ENCODE measurements at regions not wholly inside any gene's neighbourhood (a gene's known extent, or its start where the extent isn't known, plus 50 kb on each side); places are given as distances from the start of the nearest gene placed in this dataset.

DNA sequence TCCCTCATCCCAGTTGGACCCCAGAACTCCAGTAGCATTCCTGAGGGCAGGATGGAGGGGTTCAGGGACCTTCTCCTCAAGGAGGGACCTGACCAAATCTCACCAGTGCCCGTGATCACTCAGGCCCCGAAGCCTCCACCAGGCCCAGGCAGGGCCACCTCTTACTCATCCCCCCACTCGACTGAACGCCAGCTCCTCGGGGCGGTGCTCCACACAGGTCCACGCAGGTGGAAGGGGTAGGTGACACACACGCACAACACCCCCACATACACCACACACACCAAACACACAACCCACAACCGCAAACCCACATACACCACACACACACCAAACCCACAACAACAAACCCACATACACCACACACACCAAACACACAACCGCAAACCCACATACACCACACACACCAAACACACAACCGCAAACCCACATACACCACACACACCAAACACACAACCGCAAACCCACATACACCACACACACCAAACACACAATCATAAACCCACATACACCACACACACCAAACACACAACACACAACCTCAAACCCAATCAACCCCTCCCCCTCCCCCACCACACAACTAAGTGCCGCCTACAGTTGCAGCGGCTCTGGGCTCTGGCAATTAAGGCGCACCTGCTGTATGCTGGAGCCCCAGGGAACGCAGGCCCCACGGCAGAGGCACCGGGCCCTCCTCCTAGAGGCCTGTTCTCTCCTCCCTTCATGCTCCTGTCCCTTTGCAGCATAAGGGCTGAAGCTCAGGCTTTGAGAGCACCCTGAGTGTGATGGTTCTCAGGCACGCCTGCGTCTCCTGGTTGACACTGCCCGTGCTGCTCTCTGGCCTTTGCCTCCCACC is 1318.1 kb downstream of the TBC1D22A start:
- TF ChIP-seq, protein P1, sequence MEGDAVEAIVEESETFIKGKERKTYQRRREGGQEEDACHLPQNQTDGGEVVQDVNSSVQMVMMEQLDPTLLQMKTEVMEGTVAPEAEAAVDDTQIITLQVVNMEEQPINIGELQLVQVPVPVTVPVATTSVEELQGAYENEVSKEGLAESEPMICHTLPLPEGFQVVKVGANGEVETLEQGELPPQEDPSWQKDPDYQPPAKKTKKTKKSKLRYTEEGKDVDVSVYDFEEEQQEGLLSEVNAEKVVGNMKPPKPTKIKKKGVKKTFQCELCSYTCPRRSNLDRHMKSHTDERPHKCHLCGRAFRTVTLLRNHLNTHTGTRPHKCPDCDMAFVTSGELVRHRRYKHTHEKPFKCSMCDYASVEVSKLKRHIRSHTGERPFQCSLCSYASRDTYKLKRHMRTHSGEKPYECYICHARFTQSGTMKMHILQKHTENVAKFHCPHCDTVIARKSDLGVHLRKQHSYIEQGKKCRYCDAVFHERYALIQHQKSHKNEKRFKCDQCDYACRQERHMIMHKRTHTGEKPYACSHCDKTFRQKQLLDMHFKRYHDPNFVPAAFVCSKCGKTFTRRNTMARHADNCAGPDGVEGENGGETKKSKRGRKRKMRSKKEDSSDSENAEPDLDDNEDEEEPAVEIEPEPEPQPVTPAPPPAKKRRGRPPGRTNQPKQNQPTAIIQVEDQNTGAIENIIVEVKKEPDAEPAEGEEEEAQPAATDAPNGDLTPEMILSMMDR (tag by site-specific recombination; IDR thresholded peaks at IDR 0.05), result no peak
- TF ChIP-seq ZNF549 (tag by site-specific recombination; IDR thresholded peaks at IDR 0.05) (no peak), ZNF24 (tag by site-specific recombination; IDR thresholded peaks at IDR 0.05) (no peak), ZNF274 (IDR thresholded peaks at IDR 0.05; ENCODE audit: low read length) (no peak), ZNF274 (tag by site-specific recombination; IDR thresholded peaks at IDR 0.05; ENCODE audit: borderline replicate concordance) (no peak), ZNF391 (tag by site-specific recombination; IDR thresholded peaks at IDR 0.05; ENCODE audit: borderline replicate concordance, low read depth) (no peak), BCL11A (tag by site-specific recombination; IDR thresholded peaks at IDR 0.05; ENCODE audit: low read depth) (no peak)
